OCI-LY7 (cell line): ENCODE measurements at regions not wholly inside any gene's neighbourhood (a gene's known extent, or its start where the extent isn't known, plus 50 kb on each side); places are given as distances from the start of the nearest gene placed in this dataset.

Experiments used
- BruUV-seq: library from RNA; stranded (reverse); fragments of 400-500 nt; replicated peaks from 2 replicates; lab custom pipeline; 2021; lab: Mats Ljungman, UMichigan
- CTCF ChIA-PET: fragments of 300-600 bp; sonication (Branson Sonifier 250); formaldehyde crosslinking; loops from one replicate; lab custom pipeline; 2022; ENCODE audit warnings: antibody characterized with exemption; ENCODE audit not compliant: unreplicated experiment; lab: Charles Lee
- POLR2A ChIA-PET: fragments of 300-600 bp; sonication (Branson Sonifier 250); formaldehyde crosslinking; loops from one replicate; lab custom pipeline; 2022; ENCODE audit warnings: antibody characterized with exemption; lab: Charles Lee
- DNase-seq: peaks from one replicate; pipeline ENCODE4 v3.0.0-alpha.2; 2015; ENCODE audit warnings: low spot score
- H2AFZ ChIP-seq: fragments of 200-600 bp; sonication (generic), shearing (Covaris generic); 2 replicates; pipeline ENCODE4 v1.6.1; 2014; ENCODE audit warnings: mild to moderate bottlenecking, antibody characterized with exemption, low read length, moderate library complexity
- H3K27ac ChIP-seq: fragments of 200-600 bp; sonication (generic); 2 replicates; pipeline ENCODE4 v1.5.1; 2014; ENCODE audit warnings: mixed run types, low read depth, mild to moderate bottlenecking, moderate library complexity, low read length, inconsistent platforms; ENCODE audit not compliant: poor library complexity, severe bottlenecking
- H3K36me3 ChIP-seq: fragments of 200-600 bp; sonication (generic); 2 replicates; pipeline ENCODE4 v1.6.1; 2014; ENCODE audit warnings: mild to moderate bottlenecking, antibody characterized with exemption, low read length, moderate library complexity, mixed read lengths; ENCODE audit not compliant: insufficient read depth
- H3K4me1 ChIP-seq: fragments of 200-600 bp; sonication (generic); 2 replicates; pipeline ENCODE4 v1.5.1; 2014; ENCODE audit warnings: mild to moderate bottlenecking, low read length; ENCODE audit not compliant: insufficient read depth, poor library complexity, severe bottlenecking
- H3K4me2 ChIP-seq: fragments of 200-600 bp; sonication (generic); 2 replicates; pipeline ENCODE4 v1.6.1; 2014; ENCODE audit warnings: mild to moderate bottlenecking, low read length
- H3K4me3 ChIP-seq: fragments of 200-600 bp; sonication (generic); 2 replicates; pipeline ENCODE4 v1.5.1; 2014; ENCODE audit warnings: mild to moderate bottlenecking, low read depth, low read length; ENCODE audit not compliant: poor library complexity, severe bottlenecking
- H3K79me2 ChIP-seq: fragments of 200-600 bp; sonication (generic); 2 replicates; pipeline ENCODE4 v1.6.1; 2016; ENCODE audit warnings: low read depth, mild to moderate bottlenecking, low read length, moderate library complexity, mixed read lengths; ENCODE audit not compliant: insufficient read depth
- H3K9me2 ChIP-seq: fragments of 200-600 bp; sonication (generic); 2 replicates; pipeline ENCODE4 v1.6.1; 2016; ENCODE audit warnings: mild to moderate bottlenecking, low read length, mixed read lengths; ENCODE audit not compliant: insufficient read depth
- H3K9me3 ChIP-seq: fragments of 200-600 bp; sonication (generic); 2 replicates; pipeline ENCODE4 v1.6.1; 2014; ENCODE audit warnings: mild to moderate bottlenecking, mixed run types, low read length, mixed read lengths
- H4K20me1 ChIP-seq: fragments of 200-600 bp; sonication (generic); 2 replicates; pipeline ENCODE4 v1.6.1; 2014; ENCODE audit warnings: mild to moderate bottlenecking, antibody characterized with exemption, low read length, moderate library complexity, mixed read lengths; ENCODE audit not compliant: insufficient read depth
- EZH2phosphoT487 ChIP-seq: fragments of 200-600 bp; sonication (generic); IDR thresholded peaks from 2 replicates; pipeline ENCODE4 v1.6.1; 2018; ENCODE audit warnings: low read depth, borderline replicate concordance, mild to moderate bottlenecking, mixed run types, antibody characterized with exemption, low read length, moderate library complexity, mixed read lengths
- intact Hi-C: fragments of 100-400 bp; cut with micrococcal nuclease; formaldehyde crosslinking; loops from one replicate; pipeline ENCODE4 v1.10.0; 2022; ENCODE audit not compliant: unreplicated experiment
- TF ChIP-seq, protein P1 (sequence below): fragments of 200-600 bp; sonication (generic); conservative IDR thresholded peaks from 2 replicates; pipeline ENCODE4 v1.5.1; 2014; ENCODE audit warnings: mild to moderate bottlenecking, antibody characterized with exemption, low read length, moderate library complexity, mixed read lengths

DNA sequence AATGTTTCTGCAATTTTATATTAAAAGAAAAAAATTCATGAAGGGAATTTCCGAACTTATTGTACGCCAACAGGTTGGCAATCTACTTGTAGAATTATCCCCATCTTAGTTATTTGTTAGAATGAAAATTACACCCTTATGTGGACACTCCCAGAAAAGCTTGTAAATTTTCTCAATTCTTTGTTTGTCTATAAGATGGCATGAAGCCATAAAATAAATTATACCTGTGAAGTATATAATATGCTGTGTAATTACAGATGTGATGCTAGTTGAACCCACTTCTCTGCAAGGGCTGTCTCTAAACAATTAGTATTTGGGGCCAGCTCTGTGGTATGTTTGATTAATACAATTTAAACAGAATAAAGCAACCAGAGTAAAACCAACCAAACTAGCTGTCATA lies 52.1 kb upstream of the DSP start:
- CTCF ChIA-PET, result no interaction called here

More for the DNA sequence above, 52.1 kb upstream of the DSP start:
- Histone ChIP-seq H2AFZ (no peak overlapping the region), H4K20me1 (no peaks in the 10 kb centered on the region), H3K27ac (no peak overlapping the region), H3K9me3 (no peaks in the 10 kb centered on the region), H3K79me2 (no peaks in the 10 kb centered on the region), H3K4me2 (no peak overlapping the region), H3K4me3 (no peak overlapping the region), H3K9me2 (no peaks in the 10 kb centered on the region), H3K4me1 (no peaks in the 10 kb centered on the region), H3K36me3 (no peaks in the 10 kb centered on the region)
- DNase-seq, result no peak
- BruUV-seq, result no TSS peak
- POLR2A ChIA-PET, result no interaction called here
- intact Hi-C loops, result no loop called here
- TF ChIP-seq EZH2phosphoT487, result no peak
- TF ChIP-seq, protein P1, sequence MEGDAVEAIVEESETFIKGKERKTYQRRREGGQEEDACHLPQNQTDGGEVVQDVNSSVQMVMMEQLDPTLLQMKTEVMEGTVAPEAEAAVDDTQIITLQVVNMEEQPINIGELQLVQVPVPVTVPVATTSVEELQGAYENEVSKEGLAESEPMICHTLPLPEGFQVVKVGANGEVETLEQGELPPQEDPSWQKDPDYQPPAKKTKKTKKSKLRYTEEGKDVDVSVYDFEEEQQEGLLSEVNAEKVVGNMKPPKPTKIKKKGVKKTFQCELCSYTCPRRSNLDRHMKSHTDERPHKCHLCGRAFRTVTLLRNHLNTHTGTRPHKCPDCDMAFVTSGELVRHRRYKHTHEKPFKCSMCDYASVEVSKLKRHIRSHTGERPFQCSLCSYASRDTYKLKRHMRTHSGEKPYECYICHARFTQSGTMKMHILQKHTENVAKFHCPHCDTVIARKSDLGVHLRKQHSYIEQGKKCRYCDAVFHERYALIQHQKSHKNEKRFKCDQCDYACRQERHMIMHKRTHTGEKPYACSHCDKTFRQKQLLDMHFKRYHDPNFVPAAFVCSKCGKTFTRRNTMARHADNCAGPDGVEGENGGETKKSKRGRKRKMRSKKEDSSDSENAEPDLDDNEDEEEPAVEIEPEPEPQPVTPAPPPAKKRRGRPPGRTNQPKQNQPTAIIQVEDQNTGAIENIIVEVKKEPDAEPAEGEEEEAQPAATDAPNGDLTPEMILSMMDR, result no peak
